Activated CD8-positive, alpha-beta T cell treated with anti-CD3 and anti-CD28 coated beads for 36 hours (primary cell): ENCODE measurements at regions not wholly inside any gene's neighbourhood (a gene's known extent, or its start where the extent isn't known, plus 50 kb on each side); places are given as distances from the start of the nearest gene placed in this dataset.

ENCODE experiments used
- ATAC-seq: fragments of 200-7000 bp; cut with Tn5 transposase; one replicate; pipeline ENCODE4 v1.10.0; 2021; ENCODE audit warnings: mild to moderate bottlenecking, moderate library complexity
- CTCF ChIA-PET: fragments of 350-600 bp; sonication (Branson Sonifier 250); formaldehyde crosslinking; loops from one replicate; lab custom pipeline; 2021; ENCODE audit warnings: antibody characterized with exemption; lab: Charles Lee
- POLR2A ChIA-PET: fragments of 350-600 bp; sonication (Branson Sonifier 250); formaldehyde crosslinking; loops from one replicate; lab custom pipeline; 2021; ENCODE audit warnings: antibody characterized with exemption; lab: Charles Lee
- DNase-seq: peaks from one replicate; pipeline ENCODE4 v3.0.0-alpha.2; 2020
- H3K27ac Mint-ChIP-seq: one replicate; pipeline ENCODE4 v1.8.0; 2021; ENCODE audit warnings: mild to moderate bottlenecking, mixed read lengths
- H3K27me3 Mint-ChIP-seq: one replicate; pipeline ENCODE4 v1.8.0; 2021; ENCODE audit warnings: mixed read lengths
- H3K36me3 Mint-ChIP-seq: one replicate; pipeline ENCODE4 v1.8.0; 2021; ENCODE audit warnings: low read depth, mixed read lengths
- H3K4me1 Mint-ChIP-seq: one replicate; pipeline ENCODE4 v1.8.0; 2021; ENCODE audit warnings: low read depth, mixed read lengths
- H3K4me3 Mint-ChIP-seq: one replicate; pipeline ENCODE4 v1.8.0; 2021; ENCODE audit warnings: mild to moderate bottlenecking, moderate library complexity, mixed read lengths
- H3K9me3 Mint-ChIP-seq: one replicate; pipeline ENCODE4 v1.8.0; 2021; ENCODE audit warnings: mixed read lengths
- intact Hi-C: fragments of 100-400 bp; cut with micrococcal nuclease; formaldehyde crosslinking; loops from one replicate; pipeline ENCODE4 v1.10.0; 2022
- TF ChIP-seq, protein P1 (sequence below): fragments of 200-600 bp; IDR thresholded peaks from one replicate; pipeline ENCODE4 v1.8.0; 2022; ENCODE audit warnings: antibody characterized with exemption, mild to moderate bottlenecking

DNA sequence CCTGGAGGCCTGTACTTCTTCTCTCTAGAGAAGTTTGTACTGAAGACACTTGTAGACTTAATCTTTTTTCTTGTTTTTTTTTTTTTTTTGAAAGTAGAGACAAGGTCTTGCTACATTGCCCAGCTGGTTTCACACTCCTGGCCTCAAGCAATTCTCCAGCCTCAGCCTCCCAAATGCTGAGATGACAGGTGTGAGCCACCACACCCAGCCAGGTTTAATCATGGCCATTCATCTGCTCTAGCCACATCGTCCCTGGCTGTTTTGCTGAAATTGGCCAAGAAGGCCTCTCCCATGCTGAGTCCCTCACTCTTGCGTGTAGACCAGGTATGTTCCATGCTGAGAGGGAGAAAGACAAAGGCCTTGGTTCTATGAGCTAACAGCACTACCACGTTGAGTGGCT, 176.2 kb downstream of the JCAD start:
- Mint-ChIP-seq H3K9me3 (no peaks in the 10 kb centered on the region), H3K27me3 (peaks cover 3% of the 10 kb centered on the region), H3K36me3 (no peaks in the 10 kb centered on the region), H3K4me1 (no peaks in the 10 kb centered on the region), H3K4me3 (no peak overlapping the region), H3K27ac (no peak overlapping the region)
- intact Hi-C loops = no loop called here
- TF ChIP-seq, protein P1, sequence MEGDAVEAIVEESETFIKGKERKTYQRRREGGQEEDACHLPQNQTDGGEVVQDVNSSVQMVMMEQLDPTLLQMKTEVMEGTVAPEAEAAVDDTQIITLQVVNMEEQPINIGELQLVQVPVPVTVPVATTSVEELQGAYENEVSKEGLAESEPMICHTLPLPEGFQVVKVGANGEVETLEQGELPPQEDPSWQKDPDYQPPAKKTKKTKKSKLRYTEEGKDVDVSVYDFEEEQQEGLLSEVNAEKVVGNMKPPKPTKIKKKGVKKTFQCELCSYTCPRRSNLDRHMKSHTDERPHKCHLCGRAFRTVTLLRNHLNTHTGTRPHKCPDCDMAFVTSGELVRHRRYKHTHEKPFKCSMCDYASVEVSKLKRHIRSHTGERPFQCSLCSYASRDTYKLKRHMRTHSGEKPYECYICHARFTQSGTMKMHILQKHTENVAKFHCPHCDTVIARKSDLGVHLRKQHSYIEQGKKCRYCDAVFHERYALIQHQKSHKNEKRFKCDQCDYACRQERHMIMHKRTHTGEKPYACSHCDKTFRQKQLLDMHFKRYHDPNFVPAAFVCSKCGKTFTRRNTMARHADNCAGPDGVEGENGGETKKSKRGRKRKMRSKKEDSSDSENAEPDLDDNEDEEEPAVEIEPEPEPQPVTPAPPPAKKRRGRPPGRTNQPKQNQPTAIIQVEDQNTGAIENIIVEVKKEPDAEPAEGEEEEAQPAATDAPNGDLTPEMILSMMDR = no peak
- DNase-seq (no peak), ATAC-seq (no peak)
- ChIA-PET CTCF (no interaction called here), POLR2A (no interaction called here)

DNA sequence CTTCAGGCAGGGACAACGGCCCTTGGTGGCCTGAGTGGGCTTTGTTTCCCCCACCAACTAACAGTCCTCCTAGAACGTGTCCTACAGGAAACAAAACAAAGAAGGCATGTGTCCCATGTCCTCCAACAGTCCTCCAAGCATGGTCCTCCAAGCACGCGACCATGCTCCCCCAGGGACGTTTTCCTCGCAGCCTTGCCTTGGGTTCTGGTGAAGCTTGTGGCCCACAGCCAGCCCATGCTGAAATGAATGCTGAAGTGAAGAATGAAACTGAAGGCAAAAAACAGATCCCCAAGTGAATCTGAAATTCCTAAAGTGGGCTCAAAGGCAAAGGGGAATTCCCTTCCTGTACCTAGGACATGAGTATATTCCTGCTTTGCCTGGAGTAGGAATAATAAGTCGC, 176.6 kb downstream of the JCAD start:
- POLR2A ChIA-PET = no interaction called here
- CTCF ChIA-PET = no interaction called here
- Mint-ChIP-seq H3K4me1 (no peaks in the 10 kb centered on the region), H3K27ac (no peak overlapping the region), H3K27me3 (peaks cover 4% of the 10 kb centered on the region), H3K9me3 (no peaks in the 10 kb centered on the region), H3K4me3 (no peak overlapping the region), H3K36me3 (no peaks in the 10 kb centered on the region)
- DNase-seq (no peak), ATAC-seq (no peak)
- TF ChIP-seq, protein P1 = no peak
- intact Hi-C loops = no loop called here

DNA sequence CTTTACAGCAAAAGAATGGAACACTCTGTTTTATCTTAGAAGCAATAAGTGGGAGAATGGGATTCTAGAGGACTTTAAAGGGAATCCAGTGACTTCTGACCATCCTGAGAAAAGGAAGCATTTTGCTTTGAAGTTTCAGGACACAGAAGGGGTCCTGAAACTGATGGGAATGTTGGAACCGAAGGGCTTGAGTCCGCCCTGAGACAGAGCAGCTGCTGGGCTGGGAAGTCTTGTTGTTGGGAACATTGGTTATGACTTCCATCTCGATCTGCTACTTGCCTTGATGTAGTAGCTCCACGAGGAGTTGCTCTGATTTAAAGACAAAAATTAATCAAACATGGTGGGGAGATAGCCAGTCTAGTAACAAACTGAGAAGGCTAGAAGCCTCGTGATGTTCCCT, 177.6 kb downstream of the JCAD start:
- Mint-ChIP-seq H3K9me3 (no peaks in the 10 kb centered on the region), H3K36me3 (no peaks in the 10 kb centered on the region), H3K27ac (no peak overlapping the region), H3K4me1 (no peaks in the 10 kb centered on the region), H3K4me3 (no peak overlapping the region), H3K27me3 (peaks cover 9% of the 10 kb centered on the region)
- TF ChIP-seq, protein P1 = no peak
- POLR2A ChIA-PET = no interaction called here
- intact Hi-C loops = no loop called here
- DNase-seq = no peak
- CTCF ChIA-PET = no interaction called here
- no peak for ATAC-seq

DNA sequence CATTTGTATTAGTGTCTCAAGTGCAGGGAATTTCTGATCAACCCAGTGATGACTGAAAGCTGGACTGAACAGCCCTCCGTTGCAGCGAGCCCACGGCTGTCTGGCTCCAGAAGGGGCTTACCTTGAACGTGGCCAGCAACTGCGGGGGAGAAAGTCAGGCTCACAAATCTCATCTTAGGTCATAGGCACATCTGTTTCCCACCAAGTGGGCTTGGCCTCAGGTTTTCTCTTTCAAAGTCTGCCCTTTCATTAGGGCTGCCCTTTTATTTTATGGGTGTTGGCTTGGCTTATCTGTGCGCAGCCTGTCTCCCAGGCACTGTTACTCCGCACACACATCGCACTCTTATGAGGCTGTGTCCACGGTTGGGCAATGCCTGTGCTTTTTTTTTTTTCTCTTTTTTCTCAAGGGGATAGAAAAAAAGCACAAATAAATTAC, 178.0 kb downstream of the JCAD start:
- ATAC-seq (no peak), DNase-seq (no peak)
- Mint-ChIP-seq H3K9me3 (no peaks in the 10 kb centered on the region), H3K36me3 (no peaks in the 10 kb centered on the region), H3K4me3 (no peak overlapping the region), H3K27ac (no peak overlapping the region), H3K27me3 (peaks cover 9% of the 10 kb centered on the region), H3K4me1 (no peaks in the 10 kb centered on the region)
- TF ChIP-seq, protein P1 = no peak
- ChIA-PET POLR2A (no interaction called here), CTCF (no interaction called here)
- intact Hi-C loops = no loop called here

DNA sequence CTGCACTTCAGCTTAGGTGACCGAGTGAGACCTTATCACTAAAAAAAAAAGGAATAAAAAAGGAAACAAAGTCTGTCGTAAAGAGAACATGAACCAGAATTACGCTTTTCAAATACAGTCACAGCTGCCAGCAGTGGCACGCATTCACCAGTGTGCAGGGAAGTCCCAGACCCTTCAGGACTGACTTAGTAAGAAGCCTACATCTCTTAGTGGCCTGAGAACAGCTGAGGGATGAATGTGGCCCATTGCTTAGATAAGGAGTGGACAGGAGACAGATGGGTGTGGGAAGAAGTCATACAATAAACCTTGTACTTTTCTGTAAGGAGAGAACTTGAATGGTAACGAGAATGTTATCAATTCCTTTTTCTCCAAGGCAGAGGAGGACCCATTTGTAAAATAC, 178.5 kb downstream of the JCAD start:
- ChIA-PET CTCF (no interaction called here), POLR2A (no interaction called here)
- Mint-ChIP-seq H3K27ac (no peak overlapping the region), H3K4me1 (no peaks in the 10 kb centered on the region), H3K36me3 (no peaks in the 10 kb centered on the region), H3K9me3 (no peaks in the 10 kb centered on the region), H3K4me3 (no peak overlapping the region), H3K27me3 (peaks cover 9% of the 10 kb centered on the region)
- intact Hi-C loops = no loop called here
- TF ChIP-seq, protein P1 = no peak
- ATAC-seq = no peak
- no peak for DNase-seq
